ENCODE measurements at regions not wholly inside any gene's neighbourhood (a gene's known extent, or its start where the extent isn't known, plus 50 kb on each side); places are given as distances from the start of the nearest gene placed in this dataset.

DNA sequence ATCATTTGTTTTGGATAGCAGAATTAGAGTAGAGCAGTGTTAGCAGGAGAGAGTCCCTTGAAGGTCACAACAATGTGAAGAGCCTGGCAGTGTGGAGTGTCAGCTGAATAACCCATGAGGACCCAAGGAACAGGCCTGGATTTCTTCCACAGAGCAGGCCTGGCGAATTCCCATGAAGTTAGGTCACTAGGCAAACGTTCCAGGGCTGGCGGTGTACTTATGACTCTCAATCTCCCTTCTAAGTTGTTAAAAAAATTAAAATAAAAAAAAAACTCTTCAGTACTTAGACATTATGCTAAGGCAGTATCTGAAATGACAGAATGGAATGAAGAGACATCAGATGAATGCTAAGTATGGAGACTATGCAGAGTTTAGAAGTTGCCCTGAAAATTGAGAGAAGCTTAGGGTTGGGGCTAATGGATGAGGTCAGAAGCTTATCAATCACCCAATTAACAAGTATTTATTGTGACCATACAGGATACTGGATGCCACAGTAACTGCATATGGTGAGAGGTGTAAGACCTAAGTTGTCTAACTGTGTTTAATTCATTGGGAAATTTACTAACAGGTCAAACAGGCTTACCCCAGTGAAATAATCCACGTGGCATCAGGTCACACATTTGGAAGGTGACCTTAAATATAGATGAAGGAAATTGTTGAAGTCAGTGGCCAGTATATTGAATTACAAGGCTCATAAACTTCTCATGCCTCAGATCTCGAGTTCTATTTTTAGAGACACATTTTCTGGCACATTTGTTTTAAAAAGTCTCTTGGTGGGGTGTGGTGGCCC, 126.2 kb upstream of the NRP1 start:
- Histone ChIP-seq H3K9ac (ENCODE audit: insufficient read length, low read depth) (no peak overlapping the region), H3K27me3 (ENCODE audit: insufficient read depth, insufficient read length) (no peaks in the 10 kb centered on the region), H3K4me1 (ENCODE audit: insufficient read depth, insufficient read length) (no peaks in the 10 kb centered on the region), H3K9me3 (ENCODE audit: insufficient read depth, low read length) (no peaks in the 10 kb centered on the region), H3K4me3 (ENCODE audit: insufficient read length, low read depth) (no peak overlapping the region), H3K36me3 (ENCODE audit: insufficient read depth, insufficient read length, low read length) (no peaks in the 10 kb centered on the region)
- no peak for DNase-seq (ENCODE audit: low read depth, low spot score)
- TF ChIP-seq ZNF274 (IDR thresholded peaks at IDR 0.05; ENCODE audit: low read depth, low read length), result no peak
- TF ChIP-seq YY1 (IDR thresholded peaks at IDR 0.05; ENCODE audit: insufficient read depth, insufficient read length), result no peak
- no peak for TF ChIP-seq SUZ12 (IDR thresholded peaks at IDR 0.05; ENCODE audit: extremely low read depth, insufficient read depth, insufficient read length)

DNA sequence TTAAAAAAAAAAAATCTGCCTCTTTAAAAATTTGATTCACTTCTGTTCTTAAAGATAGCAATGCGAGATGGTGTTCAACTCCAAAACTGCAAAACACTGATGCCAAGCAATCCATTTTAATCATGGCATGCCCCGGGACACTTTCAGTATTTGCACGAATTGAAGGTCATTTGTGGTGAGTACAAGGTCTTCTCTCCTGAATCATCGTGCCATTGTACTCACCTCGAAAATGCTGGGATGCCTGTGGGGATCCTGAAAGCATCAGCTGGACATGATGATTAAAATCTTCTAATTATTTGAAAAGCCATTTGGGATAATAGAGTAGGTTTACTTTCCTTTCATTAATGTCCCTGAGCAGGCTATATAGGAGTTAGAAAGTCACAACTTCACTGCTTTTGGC, 125.1 kb upstream of the NRP1 start:
- H3K27me3 ChIP-seq (ENCODE audit: insufficient read depth, insufficient read length), result no peaks in the 10 kb centered on the region
- no peak overlapping the region for H3K4me3 ChIP-seq (ENCODE audit: insufficient read length, low read depth)
- no peak overlapping the region for H3K9ac ChIP-seq (ENCODE audit: insufficient read length, low read depth)
- H3K4me1 ChIP-seq (ENCODE audit: insufficient read depth, insufficient read length), result no peaks in the 10 kb centered on the region
- no peaks in the 10 kb centered on the region for H3K36me3 ChIP-seq (ENCODE audit: insufficient read depth, insufficient read length, low read length)
- DNase-seq (ENCODE audit: low read depth, low spot score), result no peak
- TF ChIP-seq SUZ12 (IDR thresholded peaks at IDR 0.05; ENCODE audit: extremely low read depth, insufficient read depth, insufficient read length) (no peak), ZNF274 (IDR thresholded peaks at IDR 0.05; ENCODE audit: low read depth, low read length) (no peak), YY1 (IDR thresholded peaks at IDR 0.05; ENCODE audit: insufficient read depth, insufficient read length) (no peak)
- no peaks in the 10 kb centered on the region for H3K9me3 ChIP-seq (ENCODE audit: insufficient read depth, low read length)

- Histone ChIP-seq H3K4me1 (ENCODE audit: insufficient read depth, insufficient read length) (no peaks in the 10 kb centered on the region), H3K9ac (ENCODE audit: insufficient read length, low read depth) (no peak overlapping the region), H3K36me3 (ENCODE audit: insufficient read depth, insufficient read length, low read length) (no peaks in the 10 kb centered on the region), H3K27me3 (ENCODE audit: insufficient read depth, insufficient read length) (no peaks in the 10 kb centered on the region), H3K9me3 (ENCODE audit: insufficient read depth, low read length) (0 out of 2 replicates have a peak, but pooled peaks cover 6% of the 10 kb centered on the region), H3K4me3 (ENCODE audit: insufficient read length, low read depth) (no peak overlapping the region)
- no peak for DNase-seq (ENCODE audit: low read depth, low spot score)
- TF ChIP-seq SUZ12 (IDR thresholded peaks at IDR 0.05; ENCODE audit: extremely low read depth, insufficient read depth, insufficient read length), result no peak
- no peak for TF ChIP-seq ZNF274 (IDR thresholded peaks at IDR 0.05; ENCODE audit: low read depth, low read length)
- TF ChIP-seq YY1 (IDR thresholded peaks at IDR 0.05; ENCODE audit: insufficient read depth, insufficient read length), result no peak
Measured at GRCh38 chr10:33455029-33455428, 120.6 kb upstream of the NRP1 start.

GRCh38 chr10:33454554-33454953, 120.1 kb upstream of the NRP1 start:
- Histone ChIP-seq H3K36me3 (ENCODE audit: insufficient read depth, insufficient read length, low read length) (no peaks in the 10 kb centered on the region), H3K4me3 (ENCODE audit: insufficient read length, low read depth) (no peak overlapping the region), H3K4me1 (ENCODE audit: insufficient read depth, insufficient read length) (no peaks in the 10 kb centered on the region), H3K27me3 (ENCODE audit: insufficient read depth, insufficient read length) (no peaks in the 10 kb centered on the region), H3K9ac (ENCODE audit: insufficient read length, low read depth) (no peak overlapping the region), H3K9me3 (ENCODE audit: insufficient read depth, low read length) (0 out of 2 replicates have a peak, but pooled peaks cover 6% of the 10 kb centered on the region)
- DNase-seq (ENCODE audit: low read depth, low spot score), result no peak
- TF ChIP-seq SUZ12 (IDR thresholded peaks at IDR 0.05; ENCODE audit: extremely low read depth, insufficient read depth, insufficient read length), result no peak
- TF ChIP-seq ZNF274 (IDR thresholded peaks at IDR 0.05; ENCODE audit: low read depth, low read length), result no peak
- no peak for TF ChIP-seq YY1 (IDR thresholded peaks at IDR 0.05; ENCODE audit: insufficient read depth, insufficient read length)

DNA sequence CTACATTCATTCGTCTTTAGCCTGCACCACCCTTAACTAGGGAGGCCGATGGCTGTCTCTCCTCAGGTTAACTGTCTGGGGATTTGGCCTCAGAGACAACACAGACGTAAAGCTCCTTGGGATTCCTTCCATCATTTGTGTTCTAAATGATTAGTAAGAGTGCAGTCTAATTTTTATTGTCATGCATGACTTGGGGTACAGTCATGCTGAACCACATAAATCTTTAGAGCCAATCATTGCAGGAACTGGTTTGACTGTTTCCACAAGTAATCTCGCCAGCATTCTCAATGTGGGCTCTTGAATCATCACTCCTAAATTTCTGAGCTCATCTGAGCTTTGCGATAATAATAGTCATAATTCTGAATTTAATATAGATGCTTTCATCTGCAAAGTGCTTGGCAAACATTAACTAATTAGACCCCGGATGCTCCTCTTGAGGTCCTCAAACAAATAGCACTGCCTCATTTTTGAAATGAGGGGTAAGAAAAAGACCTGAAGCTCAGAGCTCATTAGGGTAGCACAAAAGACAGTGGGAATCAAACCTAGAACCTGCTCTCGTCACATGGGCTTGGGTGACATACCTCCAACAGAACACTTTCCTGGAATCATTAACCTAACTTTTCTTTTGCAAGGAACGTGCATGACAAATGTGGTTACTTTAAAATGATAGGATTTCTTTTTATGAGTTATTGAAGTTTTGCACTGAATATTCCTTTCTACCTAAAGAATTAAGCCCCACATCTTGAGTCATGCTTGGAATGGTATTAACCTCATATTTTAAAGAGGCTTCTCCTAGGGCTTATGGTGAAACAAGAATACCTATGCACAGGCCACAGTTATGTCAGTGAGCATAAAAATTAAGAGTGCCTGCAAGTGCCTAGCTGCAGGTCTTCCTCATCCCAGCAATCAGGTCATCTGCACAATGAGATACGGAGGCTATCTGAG, 118.9 kb upstream of the NRP1 start:
- DNase-seq (ENCODE audit: low read depth, low spot score), result no peak
- Histone ChIP-seq H3K4me1 (ENCODE audit: insufficient read depth, insufficient read length) (no peaks in the 10 kb centered on the region), H3K27me3 (ENCODE audit: insufficient read depth, insufficient read length) (no peaks in the 10 kb centered on the region), H3K9ac (ENCODE audit: insufficient read length, low read depth) (no peak overlapping the region), H3K36me3 (ENCODE audit: insufficient read depth, insufficient read length, low read length) (no peaks in the 10 kb centered on the region), H3K4me3 (ENCODE audit: insufficient read length, low read depth) (no peak overlapping the region), H3K9me3 (ENCODE audit: insufficient read depth, low read length) (0 out of 2 replicates have a peak, but pooled peaks cover 6% of the 10 kb centered on the region)
- no peak for TF ChIP-seq YY1 (IDR thresholded peaks at IDR 0.05; ENCODE audit: insufficient read depth, insufficient read length)
- no peak for TF ChIP-seq ZNF274 (IDR thresholded peaks at IDR 0.05; ENCODE audit: low read depth, low read length)
- no peak for TF ChIP-seq SUZ12 (IDR thresholded peaks at IDR 0.05; ENCODE audit: extremely low read depth, insufficient read depth, insufficient read length)

DNA sequence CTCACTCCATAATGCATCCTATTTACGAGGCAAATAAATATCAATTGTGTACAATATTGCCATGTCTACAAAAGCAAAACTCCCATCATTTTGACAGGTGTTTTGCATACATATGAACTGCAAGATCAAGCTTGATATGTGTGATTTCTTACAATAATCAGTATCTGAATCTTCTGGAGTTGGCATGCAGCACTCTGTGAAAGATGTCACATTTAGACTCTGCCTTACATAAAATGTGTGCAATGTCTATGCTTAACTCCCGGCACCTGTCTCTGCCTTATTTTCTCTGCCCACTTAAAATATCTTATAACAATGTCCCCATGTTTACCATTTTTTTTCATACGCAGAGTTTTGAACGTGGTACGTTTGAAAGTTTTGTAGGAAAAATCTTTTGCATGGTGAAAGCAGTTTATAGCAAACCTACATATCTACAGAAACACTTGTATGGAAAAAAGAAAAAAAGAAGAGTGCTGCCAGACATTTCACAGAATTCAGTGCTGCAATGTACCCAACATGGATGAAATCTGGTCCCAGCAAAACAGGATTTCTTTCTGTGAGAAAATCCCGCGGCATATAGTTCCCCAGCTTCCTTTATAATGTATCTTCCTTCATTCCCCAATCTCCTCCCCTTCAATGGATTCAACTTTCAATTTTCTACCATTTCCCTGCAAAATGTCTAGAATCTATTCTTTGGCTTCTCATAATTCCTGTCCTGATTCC, 114.1 kb upstream of the NRP1 start:
- Histone ChIP-seq H3K27me3 (ENCODE audit: insufficient read depth, insufficient read length) (no peaks in the 10 kb centered on the region), H3K9me3 (ENCODE audit: insufficient read depth, low read length) (0 out of 2 replicates have a peak, but pooled peaks cover 6% of the 10 kb centered on the region), H3K4me3 (ENCODE audit: insufficient read length, low read depth) (no peak overlapping the region), H3K36me3 (ENCODE audit: insufficient read depth, insufficient read length, low read length) (no peaks in the 10 kb centered on the region), H3K9ac (ENCODE audit: insufficient read length, low read depth) (no peak overlapping the region), H3K4me1 (ENCODE audit: insufficient read depth, insufficient read length) (no peaks in the 10 kb centered on the region)
- DNase-seq (ENCODE audit: low read depth, low spot score), result no peak
- TF ChIP-seq YY1 (IDR thresholded peaks at IDR 0.05; ENCODE audit: insufficient read depth, insufficient read length) (no peak), SUZ12 (IDR thresholded peaks at IDR 0.05; ENCODE audit: extremely low read depth, insufficient read depth, insufficient read length) (no peak), ZNF274 (IDR thresholded peaks at IDR 0.05; ENCODE audit: low read depth, low read length) (no peak)

Measured in NT2/D1 (cell line).